H9 (cell line): ENCODE measurements at regions not wholly inside any gene's neighbourhood (a gene's known extent, or its start where the extent isn't known, plus 50 kb on each side); places are given as distances from the start of the nearest gene placed in this dataset.

ENCODE experiments used
- DNase-seq: peaks from one replicate; pipeline ENCODE4 v3.0.0-alpha.2; 2017
- H2AFZ ChIP-seq: one replicate; pipeline ENCODE4 v1.6.1; 2013; ENCODE audit warnings: mild to moderate bottlenecking, low read length, control low read depth, moderate library complexity
- H2AK5ac ChIP-seq: 2 replicates; pipeline ENCODE4 v1.6.1; 2013; ENCODE audit warnings: low read length, control low read depth, mixed read lengths; ENCODE audit not compliant: insufficient read length
- H2BK120ac ChIP-seq: one replicate; pipeline ENCODE4 v1.6.1; 2013; ENCODE audit warnings: low read depth, mild to moderate bottlenecking, low read length, control low read depth, inconsistent platforms; ENCODE audit not compliant: poor library complexity, severe bottlenecking
- H2BK12ac ChIP-seq: 2 replicates; pipeline ENCODE4 v1.6.1; 2013; ENCODE audit warnings: low read length, control low read depth, mixed read lengths, low read depth; ENCODE audit not compliant: insufficient read length
- H2BK15ac ChIP-seq: 2 replicates; pipeline ENCODE4 v1.6.1; 2013; ENCODE audit warnings: low read depth, low read length, control low read depth
- H2BK20ac ChIP-seq: one replicate; pipeline ENCODE4 v1.6.1; 2013; ENCODE audit warnings: low read depth, mild to moderate bottlenecking, low read length, control low read depth, inconsistent platforms; ENCODE audit not compliant: poor library complexity, severe bottlenecking
- H2BK5ac ChIP-seq: 2 replicates; pipeline ENCODE4 v1.6.1; 2013; ENCODE audit warnings: low read length, control low read depth, mixed read lengths; ENCODE audit not compliant: insufficient read length
- H3K14ac ChIP-seq: 2 replicates; pipeline ENCODE4 v1.6.1; 2013; ENCODE audit warnings: low read length, control low read depth; ENCODE audit not compliant: insufficient read depth
- H3K18ac ChIP-seq: 2 replicates; pipeline ENCODE4 v1.6.1; 2013; ENCODE audit warnings: low read depth, mild to moderate bottlenecking, mixed read lengths, low read length, control low read depth; ENCODE audit not compliant: insufficient read length
- H3K23ac ChIP-seq: 2 replicates; pipeline ENCODE4 v1.6.1; 2013; ENCODE audit warnings: low read length, control low read depth, mixed read lengths, low read depth; ENCODE audit not compliant: insufficient read length
- H3K23me2 ChIP-seq: 2 replicates; pipeline ENCODE4 v1.6.1; 2013; ENCODE audit warnings: low read depth, mild to moderate bottlenecking, mixed read lengths, low read length, control low read depth; ENCODE audit not compliant: insufficient read length, poor library complexity, severe bottlenecking
- H3K27ac ChIP-seq: 2 replicates; pipeline ENCODE4 v1.5.1; 2013; ENCODE audit warnings: low read length, control low read depth, mixed read lengths, low read depth; ENCODE audit not compliant: insufficient read length
- H3K27me3 ChIP-seq: 2 replicates; pipeline ENCODE4 v1.6.1; 2013; ENCODE audit warnings: low read length, control low read depth, inconsistent platforms; ENCODE audit not compliant: insufficient read depth
- H3K4ac ChIP-seq: 2 replicates; pipeline ENCODE4 v1.6.1; 2013; ENCODE audit warnings: low read depth, mild to moderate bottlenecking, control low read depth, inconsistent platforms, low read length, moderate library complexity
- H3K4me1 ChIP-seq: 2 replicates; pipeline ENCODE4 v1.6.1; 2013; ENCODE audit warnings: low read length, control low read depth, inconsistent platforms; ENCODE audit not compliant: insufficient read depth
- H3K4me2 ChIP-seq: 2 replicates; pipeline ENCODE4 v1.6.1; 2013; ENCODE audit warnings: low read length, control low read depth, mixed read lengths; ENCODE audit not compliant: insufficient read length, insufficient read depth
- H3K56ac ChIP-seq: 2 replicates; pipeline ENCODE4 v1.6.1; 2013; ENCODE audit warnings: low read depth, mild to moderate bottlenecking, mixed read lengths, low read length, control low read depth; ENCODE audit not compliant: insufficient read length
- H3K79me1 ChIP-seq: 2 replicates; pipeline ENCODE4 v1.6.1; 2013; ENCODE audit warnings: low read depth, mild to moderate bottlenecking, moderate library complexity, low read length, control low read depth, inconsistent platforms; ENCODE audit not compliant: insufficient read depth, poor library complexity, severe bottlenecking
- H3K79me2 ChIP-seq: 2 replicates; pipeline ENCODE4 v1.6.1; 2013; ENCODE audit warnings: low read length, control low read depth, inconsistent platforms; ENCODE audit not compliant: insufficient read depth
- H3K9ac ChIP-seq: 2 replicates; pipeline ENCODE4 v1.6.1; 2013; ENCODE audit warnings: low read length, control low read depth, mixed read lengths; ENCODE audit not compliant: insufficient read length; ENCODE audit errors: extremely low read depth
- H3K9me3 ChIP-seq: one replicate; pipeline ENCODE4 v1.6.1; 2013; ENCODE audit warnings: low read depth, low read length, inconsistent platforms; ENCODE audit not compliant: control insufficient read depth
- H3T11ph ChIP-seq: one replicate; pipeline ENCODE4 v1.6.1; 2013; ENCODE audit warnings: mild to moderate bottlenecking, low read length, control low read depth, inconsistent platforms
- H4K20me1 ChIP-seq: one replicate; pipeline ENCODE4 v1.6.1; 2013; ENCODE audit not compliant: control insufficient read depth, insufficient read length, insufficient read depth
- H4K5ac ChIP-seq: 2 replicates; pipeline ENCODE4 v1.6.1; 2013; ENCODE audit warnings: low read depth, mild to moderate bottlenecking, mixed read lengths, low read length, control low read depth; ENCODE audit not compliant: insufficient read length
- H4K8ac ChIP-seq: replicated peaks from 2 replicates; pipeline ENCODE4 v1.6.1; 2013; ENCODE audit warnings: low read length, control low read depth, mixed read lengths, low read depth; ENCODE audit not compliant: insufficient read length
- H4K91ac ChIP-seq: 2 replicates; pipeline ENCODE4 v1.6.1; 2013; ENCODE audit warnings: low read depth, mild to moderate bottlenecking, moderate library complexity, mixed read lengths, low read length, control low read depth; ENCODE audit not compliant: insufficient read length
- H3K27ac Mint-ChIP-seq, 3 experiments: 2 replicates in 2 of 3; 3 replicates in 1 of 3; pipeline ENCODE4 v1.8.0; 2020 to 2021; ENCODE audit warnings: mixed read lengths in 3 of 3, mild to moderate bottlenecking in 1 of 3, moderate library complexity in 1 of 3
- H3K27me3 Mint-ChIP-seq: 2 replicates; pipeline ENCODE4 v1.8.0; 2021; ENCODE audit warnings: low read depth, mild to moderate bottlenecking, moderate library complexity, mixed read lengths
- H3K36me3 Mint-ChIP-seq, 3 experiments: 2 replicates in 2 of 3; 3 replicates in 1 of 3; pipeline ENCODE4 v1.8.0; 2020 to 2021; ENCODE audit warnings: low read depth in 3 of 3, mixed read lengths in 3 of 3; ENCODE audit not compliant: insufficient read depth in 1 of 3
- H3K4me1 Mint-ChIP-seq, 2 experiments: 2 replicates each; pipeline ENCODE4 v1.8.0; 2020; ENCODE audit warnings: mixed read lengths in 2 of 2
- H3K4me3 Mint-ChIP-seq, 2 experiments: 2 replicates in 1 of 2; 3 replicates in 1 of 2; pipeline ENCODE4 v1.8.0; 2020 to 2021; ENCODE audit warnings: mild to moderate bottlenecking in 2 of 2, mixed read lengths in 2 of 2, moderate library complexity in 1 of 2
- H3K9me3 Mint-ChIP-seq, 2 experiments: 2 replicates in 1 of 2; 3 replicates in 1 of 2; pipeline ENCODE4 v1.8.0; 2020; ENCODE audit warnings: mild to moderate bottlenecking in 2 of 2, mixed read lengths in 2 of 2, moderate library complexity in 1 of 2
- CTCF ChIP-seq: fragments of 200-600 bp; sonication (generic); conservative IDR thresholded peaks from 3 replicates; pipeline ENCODE4 v1.8.0; 2021; ENCODE audit warnings: antibody characterized with exemption, mild to moderate bottlenecking
- WGBS: extraction: QIAGEN DNeasy Blood & Tissue Kit; methylation state at CpG from one replicate; pipeline ENCODE4 v1.1.7; 2013; ENCODE audit warnings: missing lambda C conversion rate, low lambda C conversion rate, mixed read lengths; ENCODE audit not compliant: insufficient read length; ENCODE audit errors: extremely low coverage; 5-methylcytosine and 5-hydroxymethylcytosine counted together

- no peak overlapping the region for H3K56ac ChIP-seq
- no peaks in the 10 kb centered on the region for H3K79me1 ChIP-seq
- H3K9me3 ChIP-seq = peaks cover under 1% of the 10 kb centered on the region
- no peak overlapping the region for H3K4me2 ChIP-seq
- no peak overlapping the region for H3K27ac ChIP-seq
- H2BK5ac ChIP-seq = no peak overlapping the region
- H4K20me1 ChIP-seq = no peaks in the 10 kb centered on the region
- no peak overlapping the region for H3K18ac ChIP-seq
- no peak for TF ChIP-seq CTCF
- no peak for DNase-seq
- no peak overlapping the region for H4K91ac ChIP-seq
- no peak overlapping the region for H4K8ac ChIP-seq
- no peak overlapping the region for H2BK20ac ChIP-seq
- WGBS = no CpG with 5 or more reads among the region's 6 CpGs
- H3K14ac ChIP-seq = no peak overlapping the region
- no peak overlapping the region for H2BK15ac ChIP-seq
- H3K4ac ChIP-seq = no peak overlapping the region
- Mint-ChIP-seq H3K27ac (no peak overlapping the region), H3K4me1 (peaks cover 3 to 7% of the 10 kb centered on the region in 2 experiments; a peak in 3 of 4 replicates), H3K4me3 (no peak overlapping the region), H3K36me3 (peaks cover 2 to 4% (median 3%) of the 10 kb centered on the region in 3 experiments), H3K27me3 (peaks cover 2% of the 10 kb centered on the region), H3K9me3 (peaks cover 1 to 7% of the 10 kb centered on the region in 2 experiments)
- H3K23me2 ChIP-seq = no peaks in the 10 kb centered on the region
- no peak overlapping the region for H4K5ac ChIP-seq
- no peaks in the 10 kb centered on the region for H3K79me2 ChIP-seq
- H3T11ph ChIP-seq = no peak overlapping the region
- H3K27me3 ChIP-seq = no peaks in the 10 kb centered on the region
- no peak overlapping the region for H2AK5ac ChIP-seq
- H3K4me1 ChIP-seq = no peaks in the 10 kb centered on the region
- H2BK120ac ChIP-seq = no peak overlapping the region
- H3K23ac ChIP-seq = no peak overlapping the region
- H2BK12ac ChIP-seq = no peak overlapping the region
- H2AFZ ChIP-seq = no peak overlapping the region
- H3K9ac ChIP-seq = no peak overlapping the region
These were observed 158.6 kb upstream of the RAB6C start for GRCh38 chr2:129820908-129821307.
